ENCODE measurements at regions not wholly inside any gene's neighbourhood (a gene's known extent, or its start where the extent isn't known, plus 50 kb on each side); places are given as distances from the start of the nearest gene placed in this dataset.

DNA sequence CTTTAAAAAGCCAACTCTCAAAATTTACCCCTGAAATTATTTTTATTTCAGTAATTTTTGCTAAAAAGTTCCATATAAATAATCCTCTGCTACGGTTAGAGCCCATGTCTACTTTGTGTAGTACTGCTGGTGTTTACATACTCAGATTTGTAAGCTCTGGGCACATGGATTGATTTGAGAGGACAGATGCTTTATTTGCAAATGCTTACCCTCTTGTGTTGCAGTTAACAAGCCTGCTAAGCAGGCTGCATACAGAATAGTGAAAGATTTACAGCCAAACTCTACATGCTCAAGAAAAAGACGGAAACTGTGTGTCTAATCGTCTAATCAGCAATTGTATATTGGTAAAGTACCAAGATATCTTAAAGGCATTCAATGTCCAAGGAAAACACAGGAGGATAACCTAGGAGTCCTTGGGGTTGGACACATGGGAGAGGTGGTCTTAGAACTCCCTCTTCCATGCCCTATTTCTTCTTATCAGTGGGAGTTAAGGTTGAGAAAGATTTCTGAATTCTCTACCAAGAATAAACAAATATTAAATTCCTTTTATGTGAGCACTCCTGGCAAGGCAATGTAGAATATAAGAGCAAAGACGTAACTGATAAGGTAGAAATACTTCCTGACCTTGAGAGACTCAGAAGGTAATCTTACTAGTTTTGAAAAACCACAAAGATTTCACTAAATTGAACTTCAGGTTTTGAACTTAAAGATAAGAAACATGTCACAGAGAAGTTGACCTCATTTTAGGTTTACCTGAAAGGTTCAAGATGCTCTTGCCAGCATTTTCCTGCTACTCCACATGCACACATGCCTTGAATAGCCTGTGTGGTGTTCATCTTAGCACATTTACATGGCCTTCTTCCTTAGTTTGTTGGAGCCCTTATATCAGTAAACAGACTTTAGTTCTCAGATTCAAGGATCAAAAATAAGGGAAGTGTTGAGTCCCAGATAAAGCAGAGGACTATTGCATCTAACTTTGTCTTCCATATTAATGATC is 1216.5 kb downstream of the SORCS3 start:
- no peaks in the 10 kb centered on the region for H3K9me3 ChIP-seq
- ATAC-seq (no peak), FAIRE-seq (no peak), DNase-seq (ENCODE audit: low read depth in 1 of 2, low spot score in 1 of 2) (no peak)
- CTCF ChIA-PET = no interaction called here
- H3K27ac ChIP-seq = no peak overlapping the region
- H3K4me3 ChIP-seq = no peak overlapping the region
- no peak overlapping the region for H3K4me2 ChIP-seq
- 7% methylated on average over 4 of the region's 4 CpGs for WGBS (ENCODE audit: missing lambda C conversion rate)
- TF ChIP-seq SMC3 (IDR thresholded peaks at IDR 0.05) = no peak
- no peak for TF ChIP-seq BHLHE40 (IDR thresholded peaks at IDR 0.05; ENCODE audit: low read depth, low read length)
- TF ChIP-seq NPAS2 (CRISPR knock-in tag; IDR thresholded peaks at IDR 0.05; ENCODE audit: borderline replicate concordance) = no peak
- no peak for TF ChIP-seq ATOH8 (CRISPR knock-in tag; IDR thresholded peaks at IDR 0.05; ENCODE audit: low read depth)
- TF ChIP-seq HES2 (IDR thresholded peaks at IDR 0.05) = no peak
- no peak for TF ChIP-seq PBX3 (IDR thresholded peaks at IDR 0.05)
- TF ChIP-seq HOXB13 (CRISPR knock-in tag; IDR thresholded peaks at IDR 0.05; ENCODE audit: low read depth) = no peak
- TF ChIP-seq PHF8 (IDR thresholded peaks at IDR 0.05; ENCODE audit: borderline replicate concordance, low read depth) = no peak
- no peak for TF ChIP-seq JUNB (IDR thresholded peaks at IDR 0.05)
- no peak for TF ChIP-seq EHF (CRISPR knock-in tag; IDR thresholded peaks at IDR 0.05)
- no peak for TF ChIP-seq RFX5 (IDR thresholded peaks at IDR 0.05)
- no peak for TF ChIP-seq POLR2AphosphoS2 (conservative IDR thresholded peaks at IDR 0.05; ENCODE audit: low read length)
- no peak for TF ChIP-seq EHMT2 (IDR thresholded peaks at IDR 0.05; ENCODE audit: low read depth)
- TF ChIP-seq RCOR1 (IDR thresholded peaks at IDR 0.05; ENCODE audit: low read depth, low read length) = no peak
- no peak for TF ChIP-seq CHD4 (IDR thresholded peaks at IDR 0.05; ENCODE audit: borderline replicate concordance)
- TF ChIP-seq MAX (IDR thresholded peaks at IDR 0.05) = no peak
- TF ChIP-seq TP53 (CRISPR knock-in tag; IDR thresholded peaks at IDR 0.05) = no peak
- no peak for TF ChIP-seq JUN (IDR thresholded peaks at IDR 0.05)
- POLR2A ChIA-PET = no interaction called here
- no peaks in the 10 kb centered on the region for H3K4me1 ChIP-seq

DNA sequence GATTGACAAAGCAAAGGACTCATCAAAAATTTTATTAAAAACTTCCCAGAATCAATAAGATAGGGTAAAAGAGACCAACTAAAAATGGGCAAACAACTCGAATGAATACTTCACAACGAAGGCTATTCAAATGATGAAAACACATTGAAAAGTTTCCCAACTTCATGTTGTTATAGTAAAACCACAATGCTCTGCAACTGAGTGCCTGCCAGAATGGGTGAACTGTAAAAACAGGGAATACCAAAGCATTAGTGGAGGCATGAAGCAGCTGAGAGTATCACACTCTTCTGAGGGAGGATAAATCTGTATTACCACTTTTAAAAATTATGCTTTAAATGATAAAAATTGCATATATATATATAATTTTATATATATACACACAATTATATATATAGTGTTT is 1214.7 kb downstream of the SORCS3 start:
- FAIRE-seq (no peak), ATAC-seq (no peak), DNase-seq (ENCODE audit: low read depth in 1 of 2, low spot score in 1 of 2) (no peak)
- Histone ChIP-seq H3K4me3 (no peak overlapping the region), H3K4me1 (no peaks in the 10 kb centered on the region), H3K9me3 (no peaks in the 10 kb centered on the region), H3K4me2 (no peak overlapping the region), H3K27ac (no peak overlapping the region)
- 0% methylated on average over 2 of the region's 2 CpGs for whole genome bisulfite sequencing (ENCODE audit: missing lambda C conversion rate)
- CTCF ChIA-PET = no interaction called here
- POLR2A ChIA-PET = no interaction called here
- TF ChIP-seq PBX3 (IDR thresholded peaks at IDR 0.05) (no peak), ZC3H11A (IDR thresholded peaks at IDR 0.05) (no peak), NPAS2 (CRISPR knock-in tag; IDR thresholded peaks at IDR 0.05; ENCODE audit: borderline replicate concordance) (no peak), EP300 (IDR thresholded peaks at IDR 0.05) (no peak), ZSCAN20 (CRISPR knock-in tag; IDR thresholded peaks at IDR 0.05) (no peak), POLR2AphosphoS2 (conservative IDR thresholded peaks at IDR 0.05; ENCODE audit: low read length) (no peak), CHD4 (IDR thresholded peaks at IDR 0.05; ENCODE audit: borderline replicate concordance) (no peak), NFE2L2 (conservative IDR thresholded peaks at IDR 0.05; ENCODE audit: low read length) (no peak), HEYL (CRISPR knock-in tag; IDR thresholded peaks at IDR 0.05) (no peak), MYC (IDR thresholded peaks at IDR 0.05; ENCODE audit: borderline replicate concordance, low read length) (no peak), TFCP2L1 (CRISPR knock-in tag; IDR thresholded peaks at IDR 0.05) (no peak), HOXA7 (CRISPR knock-in tag; IDR thresholded peaks at IDR 0.05) (no peak), SREBF2 (IDR thresholded peaks at IDR 0.05) (no peak), SMC3 (IDR thresholded peaks at IDR 0.05) (no peak), FOSL2 (IDR thresholded peaks at IDR 0.05) (no peak), FOSL2 (CRISPR knock-in tag; IDR thresholded peaks at IDR 0.05) (no peak), MAFK (IDR thresholded peaks at IDR 0.05; ENCODE audit: partially characterized antibody) (no peak), GATA3 (IDR thresholded peaks at IDR 0.05; ENCODE audit: borderline replicate concordance) (no peak)
- TF ChIP-seq, protein P1, sequence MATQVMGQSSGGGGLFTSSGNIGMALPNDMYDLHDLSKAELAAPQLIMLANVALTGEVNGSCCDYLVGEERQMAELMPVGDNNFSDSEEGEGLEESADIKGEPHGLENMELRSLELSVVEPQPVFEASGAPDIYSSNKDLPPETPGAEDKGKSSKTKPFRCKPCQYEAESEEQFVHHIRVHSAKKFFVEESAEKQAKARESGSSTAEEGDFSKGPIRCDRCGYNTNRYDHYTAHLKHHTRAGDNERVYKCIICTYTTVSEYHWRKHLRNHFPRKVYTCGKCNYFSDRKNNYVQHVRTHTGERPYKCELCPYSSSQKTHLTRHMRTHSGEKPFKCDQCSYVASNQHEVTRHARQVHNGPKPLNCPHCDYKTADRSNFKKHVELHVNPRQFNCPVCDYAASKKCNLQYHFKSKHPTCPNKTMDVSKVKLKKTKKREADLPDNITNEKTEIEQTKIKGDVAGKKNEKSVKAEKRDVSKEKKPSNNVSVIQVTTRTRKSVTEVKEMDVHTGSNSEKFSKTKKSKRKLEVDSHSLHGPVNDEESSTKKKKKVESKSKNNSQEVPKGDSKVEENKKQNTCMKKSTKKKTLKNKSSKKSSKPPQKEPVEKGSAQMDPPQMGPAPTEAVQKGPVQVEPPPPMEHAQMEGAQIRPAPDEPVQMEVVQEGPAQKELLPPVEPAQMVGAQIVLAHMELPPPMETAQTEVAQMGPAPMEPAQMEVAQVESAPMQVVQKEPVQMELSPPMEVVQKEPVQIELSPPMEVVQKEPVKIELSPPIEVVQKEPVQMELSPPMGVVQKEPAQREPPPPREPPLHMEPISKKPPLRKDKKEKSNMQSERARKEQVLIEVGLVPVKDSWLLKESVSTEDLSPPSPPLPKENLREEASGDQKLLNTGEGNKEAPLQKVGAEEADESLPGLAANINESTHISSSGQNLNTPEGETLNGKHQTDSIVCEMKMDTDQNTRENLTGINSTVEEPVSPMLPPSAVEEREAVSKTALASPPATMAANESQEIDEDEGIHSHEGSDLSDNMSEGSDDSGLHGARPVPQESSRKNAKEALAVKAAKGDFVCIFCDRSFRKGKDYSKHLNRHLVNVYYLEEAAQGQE (IDR thresholded peaks at IDR 0.05) = no peak
